ENCODE measurements at regions not wholly inside any gene's neighbourhood (a gene's known extent, or its start where the extent isn't known, plus 50 kb on each side); places are given as distances from the start of the nearest gene placed in this dataset.

- Mint-ChIP-seq H3K9me3 (ENCODE audit: unreplicated experiment) (no peaks in the 10 kb centered on the region), H3K27ac (ENCODE audit: unreplicated experiment) (no peak overlapping the region), H3K36me3 (ENCODE audit: unreplicated experiment) (no peaks in the 10 kb centered on the region), H3K27me3 (ENCODE audit: unreplicated experiment) (peaks cover 28% of the 10 kb centered on the region), H3K4me1 (ENCODE audit: unreplicated experiment) (no peaks in the 10 kb centered on the region), H3K4me3 (ENCODE audit: unreplicated experiment) (no peak overlapping the region)
- no peak for DNase-seq (ENCODE audit: extremely low spot score, unreplicated experiment)
- peak; percentile 51 for TF ChIP-seq CTCF (IDR thresholded peaks at IDR 0.05)
Measured at GRCh38 chr4:149896432-149896831, 80.8 kb upstream of the IQCM start.

GRCh38 chr4:149897783-149898182, 82.1 kb upstream of the IQCM start:
- Mint-ChIP-seq H3K4me3 (ENCODE audit: unreplicated experiment) (no peak overlapping the region), H3K4me1 (ENCODE audit: unreplicated experiment) (no peaks in the 10 kb centered on the region), H3K27ac (ENCODE audit: unreplicated experiment) (no peak overlapping the region), H3K36me3 (ENCODE audit: unreplicated experiment) (no peaks in the 10 kb centered on the region), H3K27me3 (ENCODE audit: unreplicated experiment) (peaks cover 37% of the 10 kb centered on the region), H3K9me3 (ENCODE audit: unreplicated experiment) (no peaks in the 10 kb centered on the region)
- peak; percentile 73 for TF ChIP-seq CTCF (IDR thresholded peaks at IDR 0.05)
- DNase-seq (ENCODE audit: extremely low spot score, unreplicated experiment) = no peak

- no peak overlapping the region for H3K4me3 Mint-ChIP-seq (ENCODE audit: unreplicated experiment)
- no peaks in the 10 kb centered on the region for H3K36me3 Mint-ChIP-seq (ENCODE audit: unreplicated experiment)
- no peak overlapping the region for H3K27ac Mint-ChIP-seq (ENCODE audit: unreplicated experiment)
- DNase-seq (ENCODE audit: extremely low spot score, unreplicated experiment) = no peak
- H3K4me1 Mint-ChIP-seq (ENCODE audit: unreplicated experiment) = no peaks in the 10 kb centered on the region
- peaks cover 43% of the 10 kb centered on the region for H3K27me3 Mint-ChIP-seq (ENCODE audit: unreplicated experiment)
- no peak for TF ChIP-seq CTCF (IDR thresholded peaks at IDR 0.05)
- no peaks in the 10 kb centered on the region for H3K9me3 Mint-ChIP-seq (ENCODE audit: unreplicated experiment)
Measured at GRCh38 chr4:149901128-149901527, 85.5 kb upstream of the IQCM start.

- Mint-ChIP-seq H3K36me3 (ENCODE audit: unreplicated experiment) (no peaks in the 10 kb centered on the region), H3K9me3 (ENCODE audit: unreplicated experiment) (no peaks in the 10 kb centered on the region), H3K27ac (ENCODE audit: unreplicated experiment) (no peak overlapping the region), H3K4me1 (ENCODE audit: unreplicated experiment) (no peaks in the 10 kb centered on the region), H3K4me3 (ENCODE audit: unreplicated experiment) (no peak overlapping the region), H3K27me3 (ENCODE audit: unreplicated experiment) (peaks cover 43% of the 10 kb centered on the region)
- DNase-seq (ENCODE audit: extremely low spot score, unreplicated experiment) = no peak
- no peak for TF ChIP-seq CTCF (IDR thresholded peaks at IDR 0.05)
Measured at GRCh38 chr4:149902242-149902641, 86.6 kb upstream of the IQCM start.

GRCh38 chr4:149910177-149910576, 94.5 kb upstream of the IQCM start:
- Mint-ChIP-seq H3K4me1 (ENCODE audit: unreplicated experiment) (peaks cover 31% of the 10 kb centered on the region), H3K4me3 (ENCODE audit: unreplicated experiment) (no peak overlapping the region), H3K27me3 (ENCODE audit: unreplicated experiment) (peaks cover under 1% of the 10 kb centered on the region), H3K27ac (ENCODE audit: unreplicated experiment) (no peak overlapping the region), H3K9me3 (ENCODE audit: unreplicated experiment) (no peaks in the 10 kb centered on the region), H3K36me3 (ENCODE audit: unreplicated experiment) (no peaks in the 10 kb centered on the region)
- no peak for TF ChIP-seq CTCF (IDR thresholded peaks at IDR 0.05)
- DNase-seq (ENCODE audit: extremely low spot score, unreplicated experiment) = no peak
